SK-N-SH (cell line): ENCODE measurements at regions not wholly inside any gene's neighbourhood (a gene's known extent, or its start where the extent isn't known, plus 50 kb on each side); places are given as distances from the start of the nearest gene placed in this dataset.

ENCODE experiments used
- CTCF ChIA-PET: fragments of 300-600, 350-600 bp; formaldehyde crosslinking; extraction: SDS; loops from one replicate; lab custom pipeline; 2021; lab: Yijun Ruan, JAX
- POLR2A ChIA-PET: fragments of 350-600 bp; sonication (Branson Sonifier 250); formaldehyde crosslinking; extraction: SDS; loops from one replicate; lab custom pipeline; 2020; ENCODE audit warnings: antibody characterized with exemption, inconsistent platforms; lab: Yijun Ruan, JAX
- DNase-seq: peaks from one replicate; pipeline ENCODE4 v3.0.0; 2012
- H2AFZ ChIP-seq: fragments of 200-600 bp; sonication (generic); 2 replicates; pipeline ENCODE4 v1.8.1; 2016; ENCODE audit warnings: antibody characterized with exemption, mild to moderate bottlenecking, low read depth
- H3F3A ChIP-seq: fragments of 200-600 bp; sonication (generic); replicated peaks from 2 replicates; pipeline ENCODE3; 2016; ENCODE audit warnings: antibody characterized with exemption, mild to moderate bottlenecking; ENCODE audit not compliant: insufficient read depth
- H3K27ac ChIP-seq, 2 experiments: fragments of 200-500 bp in 1 of 2; fragments of 200-600 bp in 1 of 2; sonication (Bioruptor generic) in 1 of 2; sonication (generic), shearing (Covaris generic) in 1 of 2; 2 replicates each; pipeline versions ENCODE4 v1.5.1 to v1.6.1; 2014 to 2016; ENCODE audit warnings: low read depth in 2 of 2, inconsistent platforms in 1 of 2, low read length in 1 of 2, mild to moderate bottlenecking in 1 of 2, mixed read lengths in 1 of 2
- H3K27me3 ChIP-seq: fragments of 200-600 bp; sonication (generic), shearing (Covaris generic); 2 replicates; pipeline ENCODE4 v1.6.1; 2016; ENCODE audit warnings: mixed run types; ENCODE audit not compliant: insufficient read depth
- H3K36me3 ChIP-seq, 2 experiments: fragments of 200-500 bp in 1 of 2; fragments of 200-600 bp in 1 of 2; sonication (Bioruptor generic) in 1 of 2; sonication (generic) in 1 of 2; replicated peaks in 1 of 2; 2 replicates each; pipeline versions ENCODE3 to v1.5.1; 2014 to 2016; ENCODE audit warnings: low read length in 1 of 2, mild to moderate bottlenecking in 1 of 2; ENCODE audit not compliant: insufficient read depth in 2 of 2, control insufficient read depth in 1 of 2
- H3K4me1 ChIP-seq, 2 experiments: fragments of 200-500 bp in 1 of 2; fragments of 200-600 bp in 1 of 2; sonication (Bioruptor generic) in 1 of 2; sonication (generic), shearing (Covaris generic) in 1 of 2; 2 replicates each; pipeline versions ENCODE4 v1.5.1 to v1.6.1; 2014 to 2016; ENCODE audit warnings: low read depth in 1 of 2, low read length in 1 of 2, mixed run types in 1 of 2; ENCODE audit not compliant: insufficient read depth in 2 of 2, control insufficient read depth in 1 of 2
- H3K4me2 ChIP-seq: fragments of 200-600 bp; sonication (generic), shearing (Covaris generic); 2 replicates; pipeline ENCODE4 v1.6.1; 2017; ENCODE audit warnings: mixed run types
- H3K4me3 ChIP-seq, 2 experiments: fragments of 200-500 bp in 1 of 2; fragments of 200-600 bp in 1 of 2; sonication (Bioruptor generic) in 1 of 2; sonication (generic), shearing (Covaris generic) in 1 of 2; 2 replicates each; pipeline versions ENCODE4 v1.5.1 to v1.8.1; 2014 to 2016; ENCODE audit warnings: low read depth in 2 of 2, inconsistent platforms in 1 of 2, low read length in 1 of 2, mild to moderate bottlenecking in 1 of 2, mixed read lengths in 1 of 2, moderate library complexity in 1 of 2
- H3K79me2 ChIP-seq: fragments of 200-600 bp; sonication (generic); 2 replicates; pipeline ENCODE4 v1.8.1; 2017; ENCODE audit warnings: mild to moderate bottlenecking; ENCODE audit not compliant: insufficient read depth
- H3K9ac ChIP-seq: fragments of 200-600 bp; sonication (generic); 2 replicates; pipeline ENCODE4 v1.6.1; 2017; ENCODE audit warnings: mixed run types
- H3K9me2 ChIP-seq: fragments of 200-600 bp; sonication (generic); 2 replicates; pipeline ENCODE4 v1.6.1; 2017; ENCODE audit warnings: mixed run types
- H3K9me3 ChIP-seq: fragments of 200-600 bp; sonication (generic); 2 replicates; pipeline ENCODE4 v1.6.1; 2017; ENCODE audit warnings: mixed run types, mild to moderate bottlenecking, moderate library complexity
- H4K20me1 ChIP-seq: fragments of 200-600 bp; sonication (generic); 2 replicates; pipeline ENCODE4 v1.6.1; 2017; ENCODE audit warnings: mild to moderate bottlenecking, mixed run types; ENCODE audit not compliant: insufficient read depth
- CHD2 ChIP-seq: fragments of 150-350 bp; IDR thresholded peaks from 2 replicates; pipeline ENCODE4 v1.6.1; 2018; ENCODE audit warnings: low read length; ENCODE audit not compliant: partially characterized antibody
- EZH2phosphoT487 ChIP-seq: fragments of 200-600 bp; sonication (generic); IDR thresholded peaks from 2 replicates; pipeline ENCODE4 v1.6.1; 2017; ENCODE audit warnings: low read depth, mixed run types, mild to moderate bottlenecking, antibody characterized with exemption, moderate library complexity, borderline replicate concordance
- FOSL2 ChIP-seq: IDR thresholded peaks from 2 replicates; pipeline ENCODE4 v1.4.0; 2012; ENCODE audit warnings: low read depth, mild to moderate bottlenecking, moderate library complexity, borderline replicate concordance
- FOXM1 ChIP-seq: IDR thresholded peaks from 2 replicates; pipeline ENCODE4 v1.4.0; 2012; ENCODE audit warnings: low read depth, mild to moderate bottlenecking
- GATA2 ChIP-seq: sonication (generic); formaldehyde crosslinking; IDR thresholded peaks from 2 replicates; pipeline ENCODE4 v1.5.0; 2020; ENCODE audit warnings: mild to moderate bottlenecking, missing genetic modification reagents
- MEF2A ChIP-seq: IDR thresholded peaks from 2 replicates; pipeline ENCODE4 v1.4.0; 2012; ENCODE audit warnings: low read depth, borderline replicate concordance
- MXI1 ChIP-seq: IDR thresholded peaks from 2 replicates; pipeline ENCODE4 v1.6.1; 2012; ENCODE audit warnings: mild to moderate bottlenecking, low read depth, low read length, improper control_type of control experiment
- NRF1 ChIP-seq: IDR thresholded peaks from 2 replicates; pipeline ENCODE4 v1.6.1; 2012; ENCODE audit warnings: low read depth, mild to moderate bottlenecking, low read length
- PBX3 ChIP-seq: IDR thresholded peaks from 2 replicates; pipeline ENCODE4; 2012
- RAD21 ChIP-seq: IDR thresholded peaks from 2 replicates; pipeline ENCODE4 v1.6.1; 2012; ENCODE audit warnings: mild to moderate bottlenecking, low read length
- RFX5 ChIP-seq: IDR thresholded peaks from 2 replicates; pipeline ENCODE4 v1.6.1; 2012; ENCODE audit warnings: mild to moderate bottlenecking, improper control_type of control experiment, low read length
- TCF12 ChIP-seq: IDR thresholded peaks from 2 replicates; pipeline ENCODE4 v1.4.0; 2012
- USF1 ChIP-seq: IDR thresholded peaks from 2 replicates; pipeline ENCODE4 v1.4.0; 2012; ENCODE audit warnings: low read depth, borderline replicate concordance
- YY1 ChIP-seq: IDR thresholded peaks from 2 replicates; pipeline ENCODE4 v1.4.0; 2012; ENCODE audit warnings: low read depth, mild to moderate bottlenecking
- WGBS: methylation state at CpG from one replicate; pipeline ENCODE4 v1.1.6; 2017; ENCODE audit warnings: low lambda C conversion rate; 5-methylcytosine and 5-hydroxymethylcytosine counted together
- TF ChIP-seq, protein P1 (sequence below): IDR thresholded peaks from 2 replicates; pipeline ENCODE4 v1.4.0; 2012; ENCODE audit warnings: low read depth
- TF ChIP-seq, protein P2 (sequence below): fragments of 150-350 bp; IDR thresholded peaks from 2 replicates; pipeline ENCODE4 v1.6.1; 2017; ENCODE audit warnings: antibody characterized with exemption, low read length, low read depth, borderline replicate concordance

DNA sequence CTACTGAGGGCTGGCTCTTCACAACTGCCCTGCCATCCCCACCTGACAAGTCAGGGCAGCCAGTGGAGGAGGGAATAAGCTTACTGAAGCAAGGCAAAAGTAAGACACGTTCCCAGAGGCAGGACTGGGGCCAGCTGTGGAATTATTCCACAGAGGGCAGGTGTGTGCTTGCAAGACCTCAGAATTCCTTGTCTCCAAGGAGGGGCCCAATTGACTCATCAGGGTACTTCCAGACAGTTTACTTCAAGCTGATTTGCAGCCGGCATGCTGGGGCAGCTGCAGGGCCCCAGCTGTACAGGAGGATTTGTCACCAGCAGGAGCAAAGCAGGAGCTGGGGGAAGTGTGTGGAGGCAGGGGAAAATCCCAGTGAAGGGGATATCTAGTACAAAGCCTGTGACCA is 167.5 kb upstream of the CAMK1G start:
- DNase-seq: no peak
- POLR2A ChIA-PET: interaction anchor here (0.6 kb wide), 1 partner anchor 9 kb away, joined by 7 read pairs; no protein-coding TSS in a partner anchor
- 37% methylated on average over 2 of the region's 2 CpGs for WGBS
- Histone ChIP-seq H3K79me2 (no peaks in the 10 kb centered on the region), H3K9me2 (no peaks in the 10 kb centered on the region), H3K9ac (no peak overlapping the region), H2AFZ (no peak overlapping the region), H3K4me2 (no peak overlapping the region), H3K27me3 (no peaks in the 10 kb centered on the region), H3K4me3 (no peak overlapping the region), H3K27ac (no peak overlapping the region), H3K4me1 (peaks cover 12 to 15% of the 10 kb centered on the region in 2 experiments; a peak in 3 of 4 replicates), H4K20me1 (no peaks in the 10 kb centered on the region), H3K9me3 (no peaks in the 10 kb centered on the region), H3F3A (no peaks in the 10 kb centered on the region), H3K36me3 (no peaks in the 10 kb centered on the region)
- CTCF ChIA-PET: interaction anchor here (2.0 kb wide), 1 partner anchor 19 kb away, joined by 5 read pairs; no protein-coding TSS in a partner anchor
- TF ChIP-seq GATA2 (CRISPR knock-in tag): no peak
- TF ChIP-seq TCF12: peak; percentile 13; the same call in 1 of the 2 replicates

DNA sequence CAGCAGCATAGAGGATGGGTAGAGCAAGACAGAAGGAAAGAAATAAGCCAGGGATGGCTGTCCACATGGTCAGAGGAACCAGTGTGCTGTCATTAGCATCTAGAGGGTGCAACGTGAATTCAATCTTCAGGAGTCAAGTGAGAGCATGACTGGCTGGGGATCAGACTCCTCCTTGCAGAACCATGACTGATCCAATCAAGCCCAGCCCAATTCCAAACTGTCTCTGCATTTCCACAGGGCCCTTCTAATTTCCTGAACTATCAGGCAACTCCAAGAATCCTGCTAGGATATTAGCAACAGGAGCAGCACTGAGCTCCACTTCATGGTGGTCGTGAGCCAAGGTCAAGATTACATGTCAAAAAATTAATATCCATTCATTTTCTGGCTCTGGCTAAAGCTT is 166.8 kb upstream of the CAMK1G start:
- Histone ChIP-seq H3K79me2 (no peaks in the 10 kb centered on the region), H3K9me2 (no peaks in the 10 kb centered on the region), H4K20me1 (no peaks in the 10 kb centered on the region), H3F3A (no peaks in the 10 kb centered on the region), H3K4me1 (peaks cover 6 to 16% of the 10 kb centered on the region in 2 experiments; a peak in 3 of 4 replicates), H2AFZ (no peak overlapping the region), H3K4me2 (no peak overlapping the region), H3K9me3 (no peaks in the 10 kb centered on the region), H3K36me3 (no peaks in the 10 kb centered on the region), H3K27ac (no peak overlapping the region), H3K9ac (no peak overlapping the region), H3K27me3 (no peaks in the 10 kb centered on the region), H3K4me3 (no peak overlapping the region)
- ChIA-PET POLR2A (no interaction called here), CTCF (interaction anchor here (2.0 kb wide), 1 partner anchor 19 kb away, joined by 5 read pairs; no protein-coding TSS in a partner anchor)
- WGBS: 88% methylated on average over 2 of the region's 2 CpGs
- DNase-seq: no peak
- no peak for TF ChIP-seq MEF2A
- TF ChIP-seq FOSL2: no peak
- TF ChIP-seq, protein P1, sequence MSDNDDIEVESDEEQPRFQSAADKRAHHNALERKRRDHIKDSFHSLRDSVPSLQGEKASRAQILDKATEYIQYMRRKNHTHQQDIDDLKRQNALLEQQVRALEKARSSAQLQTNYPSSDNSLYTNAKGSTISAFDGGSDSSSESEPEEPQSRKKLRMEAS: no peak
- no peak for TF ChIP-seq GATA2 (CRISPR knock-in tag)
- no peak for TF ChIP-seq NRF1
- no peak for TF ChIP-seq YY1
- no peak for TF ChIP-seq MXI1
- TF ChIP-seq RAD21: no peak
- no peak for TF ChIP-seq RFX5
- TF ChIP-seq CHD2: no peak
- no peak for TF ChIP-seq USF1
- TF ChIP-seq FOXM1: no peak
- TF ChIP-seq PBX3: no peak
- TF ChIP-seq, protein P2, sequence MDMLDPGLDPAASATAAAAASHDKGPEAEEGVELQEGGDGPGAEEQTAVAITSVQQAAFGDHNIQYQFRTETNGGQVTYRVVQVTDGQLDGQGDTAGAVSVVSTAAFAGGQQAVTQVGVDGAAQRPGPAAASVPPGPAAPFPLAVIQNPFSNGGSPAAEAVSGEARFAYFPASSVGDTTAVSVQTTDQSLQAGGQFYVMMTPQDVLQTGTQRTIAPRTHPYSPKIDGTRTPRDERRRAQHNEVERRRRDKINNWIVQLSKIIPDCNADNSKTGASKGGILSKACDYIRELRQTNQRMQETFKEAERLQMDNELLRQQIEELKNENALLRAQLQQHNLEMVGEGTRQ: no peak
- TF ChIP-seq EZH2phosphoT487: no peak
